A673 (cell line): ENCODE measurements at regions not wholly inside any gene's neighbourhood (a gene's known extent, or its start where the extent isn't known, plus 50 kb on each side); places are given as distances from the start of the nearest gene placed in this dataset.

ENCODE experiments used
- BruUV-seq: library from RNA; stranded (reverse); fragments of 400-500 nt; replicated peaks from 2 replicates; lab custom pipeline; 2021; lab: Mats Ljungman, UMichigan
- CTCF ChIA-PET: fragments of 300-600 bp; sonication (Branson Sonifier 250); formaldehyde crosslinking; loops from one replicate; lab custom pipeline; 2022; ENCODE audit warnings: antibody characterized with exemption; lab: Charles Lee
- POLR2A ChIA-PET: fragments of 300-600 bp; sonication (Branson Sonifier 250); formaldehyde crosslinking; loops from one replicate; lab custom pipeline; 2022; ENCODE audit warnings: antibody characterized with exemption; ENCODE audit not compliant: low non-redundant PET; lab: Charles Lee
- DNase-seq: peaks from one replicate; pipeline ENCODE4 v3.0.0-alpha.2; 2015; ENCODE audit warnings: low spot score
- H3K27ac ChIP-seq: fragments of 200-600 bp; sonication (generic); 2 replicates; pipeline ENCODE4 v1.5.1; 2016; ENCODE audit warnings: mixed run types, low read depth, mild to moderate bottlenecking, mixed read lengths, antibody characterized with exemption, low read length; ENCODE audit not compliant: poor library complexity, severe bottlenecking
- H3K27me3 ChIP-seq: fragments of 200-600 bp; sonication (generic); replicated peaks from 2 replicates; pipeline ENCODE4 v1.6.1; 2017; ENCODE audit warnings: mixed run types, low read depth, mild to moderate bottlenecking, mixed read lengths, antibody characterized with exemption, low read length; ENCODE audit not compliant: insufficient read depth, poor library complexity
- H3K36me3 ChIP-seq: fragments of 200-600 bp; sonication (generic); 2 replicates; pipeline ENCODE4 v1.6.1; 2016; ENCODE audit warnings: mixed run types, mild to moderate bottlenecking, mixed read lengths, antibody characterized with exemption, low read length; ENCODE audit not compliant: insufficient read depth, poor library complexity, severe bottlenecking
- H3K4me1 ChIP-seq: fragments of 200-600 bp; sonication (generic); 2 replicates; pipeline ENCODE4 v1.6.1; 2017; ENCODE audit warnings: mixed run types, mild to moderate bottlenecking, mixed read lengths, antibody characterized with exemption, low read length; ENCODE audit not compliant: insufficient read depth, poor library complexity, severe bottlenecking
- H3K4me3 ChIP-seq: fragments of 200-600 bp; sonication (generic); 2 replicates; pipeline ENCODE4 v1.5.1; 2016; ENCODE audit warnings: low read depth, mixed run types, mild to moderate bottlenecking, mixed read lengths, low read length; ENCODE audit not compliant: poor library complexity, severe bottlenecking
- H3K9me3 ChIP-seq: fragments of 200-600 bp; sonication (generic); 2 replicates; pipeline ENCODE4 v1.6.1; 2016; ENCODE audit warnings: mixed run types, low read depth, mild to moderate bottlenecking, mixed read lengths, antibody characterized with exemption, low read length; ENCODE audit not compliant: poor library complexity, severe bottlenecking
- CTCF ChIP-seq: fragments of 300-800, 200-600 bp; sonication (generic); conservative IDR thresholded peaks from 2 replicates; pipeline ENCODE4 v1.5.1; 2017; ENCODE audit warnings: low read depth, mild to moderate bottlenecking, antibody characterized with exemption, low read length, moderate library complexity, mixed read lengths
- EZH2 ChIP-seq: fragments of 200-600 bp; sonication (generic); IDR thresholded peaks from 2 replicates; pipeline ENCODE4 v1.6.1; 2017; ENCODE audit warnings: borderline replicate concordance, low read depth, mild to moderate bottlenecking, mixed read lengths, antibody characterized with exemption, low read length; ENCODE audit not compliant: poor library complexity, severe bottlenecking
- intact Hi-C: fragments of 100-400 bp; cut with micrococcal nuclease; formaldehyde crosslinking; loops from one replicate; pipeline ENCODE4 v1.10.0; 2022; ENCODE audit not compliant: unreplicated experiment

GRCh38 chrX:20988804-20989203, 385.4 kb upstream of the CNKSR2 start:
- H3K4me1 ChIP-seq, result no peaks in the 10 kb centered on the region
- TF ChIP-seq CTCF, result no peak
- no peak for TF ChIP-seq EZH2
- no peak overlapping the region for H3K27ac ChIP-seq
- no peaks in the 10 kb centered on the region for H3K9me3 ChIP-seq
- BruUV-seq, result no TSS peak
- no peaks in the 10 kb centered on the region for H3K27me3 ChIP-seq
- CTCF ChIA-PET, result no interaction called here
- no peaks in the 10 kb centered on the region for H3K36me3 ChIP-seq
- intact Hi-C loops, result no loop called here
- no peak for DNase-seq
- POLR2A ChIA-PET, result no interaction called here
- no peak overlapping the region for H3K4me3 ChIP-seq

GRCh38 chrX:20988118-20988517, 386.1 kb upstream of the CNKSR2 start:
- no TSS peak for BruUV-seq
- POLR2A ChIA-PET, result no interaction called here
- no peak for DNase-seq

GRCh38 chrX:20980426-20980825, 393.8 kb upstream of the CNKSR2 start:
- H3K36me3 ChIP-seq, result no peaks in the 10 kb centered on the region
- no peaks in the 10 kb centered on the region for H3K4me1 ChIP-seq
- ChIA-PET POLR2A (no interaction called here), CTCF (no interaction called here)
- no peak overlapping the region for H3K4me3 ChIP-seq
- intact Hi-C loops, result no loop called here
- no TSS peak for BruUV-seq
- H3K27ac ChIP-seq, result no peak overlapping the region
- H3K9me3 ChIP-seq, result no peaks in the 10 kb centered on the region
- no peaks in the 10 kb centered on the region for H3K27me3 ChIP-seq
- TF ChIP-seq CTCF (no peak), EZH2 (no peak)
- no peak for DNase-seq

More at GRCh38 chrX:20988118-20988517, 386.1 kb upstream of the CNKSR2 start:
- no peaks in the 10 kb centered on the region for H3K9me3 ChIP-seq
- H3K4me1 ChIP-seq, result no peaks in the 10 kb centered on the region
- intact Hi-C loops, result no loop called here
- no peaks in the 10 kb centered on the region for H3K27me3 ChIP-seq
- H3K36me3 ChIP-seq, result no peaks in the 10 kb centered on the region
- CTCF ChIA-PET, result no interaction called here
- H3K4me3 ChIP-seq, result no peak overlapping the region
- no peak for TF ChIP-seq EZH2
- no peak for TF ChIP-seq CTCF
- H3K27ac ChIP-seq, result no peak overlapping the region
